GM12891 (cell line): ENCODE measurements at regions not wholly inside any gene's neighbourhood (a gene's known extent, or its start where the extent isn't known, plus 50 kb on each side); places are given as distances from the start of the nearest gene placed in this dataset.

ENCODE experiments used
- POLR2A ChIP-seq: IDR thresholded peaks from 2 replicates; pipeline ENCODE4 v1.6.1; 2011; ENCODE audit warnings: low read depth, low read length, control low read depth
- POLR2AphosphoS5 ChIP-seq: IDR thresholded peaks from 2 replicates; pipeline ENCODE4 v1.6.1; 2011; ENCODE audit warnings: low read depth, low read length, control low read depth
- SPI1 ChIP-seq: IDR thresholded peaks from 2 replicates; pipeline ENCODE4 v1.6.1; 2011; ENCODE audit warnings: low read depth, low read length, control low read depth
- TAF1 ChIP-seq: IDR thresholded peaks from 2 replicates; pipeline ENCODE4 v1.6.1; 2011; ENCODE audit warnings: low read depth, low read length, control low read depth

- TF ChIP-seq TAF1 (no peak), POLR2AphosphoS5 (no peak), POLR2A (no peak), SPI1 (no peak)
Measured at GRCh38 chr2:117406443-117406842, 408.0 kb upstream of the DDX18 start.
